NCI-H82 treated with DMSO at 0.1 percent for 48 hours (cell line): ENCODE measurements at regions not wholly inside any gene's neighbourhood (a gene's known extent, or its start where the extent isn't known, plus 50 kb on each side); places are given as distances from the start of the nearest gene placed in this dataset.

Experiments
- DNase-seq: peaks from one replicate; lab custom pipeline; 2025; ENCODE audit not compliant: unreplicated experiment; lab: John Stamatoyannopoulos, UW

- DNase-seq: no peak
These were observed 336.1 kb upstream of the ADAMTSL1 start for GRCh38 chr9:18137815-18138214.

GRCh38 chr9:18138656-18139055 lies 335.3 kb upstream of the ADAMTSL1 start:
- DNase-seq: no peak

GRCh38 chr9:18141681-18142080 lies 332.3 kb upstream of the ADAMTSL1 start:
- no peak for DNase-seq

- no peak for DNase-seq
These were observed 330.7 kb upstream of the ADAMTSL1 start for GRCh38 chr9:18143073-18143745.

DNA sequence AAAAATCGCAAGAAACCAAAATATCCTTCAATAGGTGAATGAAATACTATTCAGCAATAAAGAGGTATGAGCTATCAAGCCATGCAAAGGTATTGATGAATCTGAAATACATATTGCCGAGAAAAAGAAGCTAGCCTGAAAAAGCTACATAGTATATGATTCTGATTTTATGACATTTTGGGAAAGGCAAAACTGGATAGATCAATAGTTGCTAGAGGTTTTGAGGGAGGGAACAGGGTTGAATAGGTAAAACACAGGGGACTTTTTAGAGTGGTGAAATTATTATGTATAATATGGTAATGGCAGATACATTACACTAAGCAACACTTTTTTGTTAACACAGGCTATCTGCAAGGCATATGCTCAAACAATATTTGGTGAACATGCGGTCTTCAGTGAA lies 327.6 kb upstream of the ADAMTSL1 start:
- DNase-seq: no peak

GRCh38 chr9:18149471-18150011 lies 324.4 kb upstream of the ADAMTSL1 start:
- DNase-seq: no peak

DNA sequence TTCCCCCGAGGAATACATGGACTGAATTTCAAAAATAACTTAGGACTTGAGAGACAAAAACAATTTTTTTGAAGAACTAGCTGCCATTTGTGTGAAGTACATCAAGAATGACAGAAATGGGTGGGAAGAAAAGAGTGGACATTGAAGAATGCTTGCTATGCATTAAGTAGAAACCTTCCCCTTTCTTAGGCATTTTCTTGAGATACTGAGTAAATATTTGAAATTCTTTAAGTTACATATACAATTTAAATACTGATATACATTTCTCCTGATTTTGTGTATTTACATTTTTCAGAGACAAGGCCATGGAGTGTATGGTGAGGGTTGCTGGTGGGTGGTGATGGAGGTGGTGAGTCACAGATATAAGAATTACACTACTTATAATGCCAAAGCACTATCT lies 319.3 kb upstream of the ADAMTSL1 start:
- DNase-seq: no peak

GRCh38 chr9:18159254-18159653 lies 314.7 kb upstream of the ADAMTSL1 start:
- DNase-seq: no peak

DNA sequence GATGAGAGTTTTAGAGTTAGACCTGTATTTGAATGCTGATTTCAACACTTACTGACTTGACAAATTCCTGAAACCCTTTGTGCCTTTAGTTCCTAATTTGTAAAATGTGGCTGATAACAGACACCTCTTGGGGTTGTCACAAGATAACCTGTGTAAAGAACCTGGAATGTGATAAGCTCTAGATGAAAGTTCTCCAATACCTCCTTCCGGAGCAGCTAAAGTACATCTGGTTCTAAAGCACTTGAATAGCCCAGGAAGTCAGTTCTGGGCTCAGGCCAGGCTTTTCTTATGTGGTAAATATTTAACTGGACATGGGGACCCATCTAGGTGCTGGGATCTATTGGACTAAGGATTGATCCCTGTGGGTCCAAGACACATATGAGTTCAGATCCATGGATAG lies 310.8 kb upstream of the ADAMTSL1 start:
- no peak for DNase-seq

GRCh38 chr9:18167733-18168132 lies 306.2 kb upstream of the ADAMTSL1 start:
- DNase-seq: no peak

DNA sequence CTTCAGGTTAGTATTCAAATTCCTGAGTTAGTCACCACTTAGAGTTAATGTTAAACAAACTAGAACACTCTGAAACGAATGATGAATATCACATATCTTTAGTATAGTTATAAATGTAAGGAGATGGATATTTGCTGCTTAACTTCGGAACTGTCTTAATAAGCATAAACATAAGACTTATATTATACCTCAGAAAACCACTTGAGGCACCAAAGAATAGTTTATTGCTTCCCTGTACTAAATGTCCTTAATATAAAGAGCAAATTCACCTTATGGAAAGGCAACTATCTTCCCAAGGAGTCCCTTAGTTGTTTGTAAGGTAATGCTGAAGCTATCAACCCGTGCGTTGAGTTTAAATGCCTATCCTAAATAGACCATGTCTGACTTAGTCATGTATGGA lies 300.0 kb upstream of the ADAMTSL1 start:
- DNase-seq: no peak

- DNase-seq: no peak
These were observed 291.3 kb upstream of the ADAMTSL1 start for GRCh38 chr9:18182636-18183035.

- no peak for DNase-seq
These were observed 290.0 kb upstream of the ADAMTSL1 start for GRCh38 chr9:18183974-18184373.

DNA sequence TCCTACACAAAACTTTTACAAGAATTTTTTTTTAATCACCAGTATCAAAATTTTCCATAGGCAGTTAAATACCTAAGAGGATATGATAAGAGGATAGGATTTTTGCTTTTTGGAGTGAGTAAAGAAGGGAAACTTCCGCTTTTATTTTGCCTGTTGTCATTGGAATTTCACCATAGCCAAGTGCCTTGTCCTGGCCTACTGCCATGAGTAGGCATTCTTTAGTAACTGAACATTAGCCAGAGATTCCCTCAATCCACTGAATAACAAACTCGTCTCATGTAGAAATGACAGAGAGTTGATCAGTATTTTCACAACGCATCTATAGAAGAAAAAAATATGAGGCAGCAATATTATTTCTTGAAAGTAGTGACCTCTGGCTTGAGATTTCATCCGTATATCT lies 289.6 kb upstream of the ADAMTSL1 start:
- no peak for DNase-seq

DNA sequence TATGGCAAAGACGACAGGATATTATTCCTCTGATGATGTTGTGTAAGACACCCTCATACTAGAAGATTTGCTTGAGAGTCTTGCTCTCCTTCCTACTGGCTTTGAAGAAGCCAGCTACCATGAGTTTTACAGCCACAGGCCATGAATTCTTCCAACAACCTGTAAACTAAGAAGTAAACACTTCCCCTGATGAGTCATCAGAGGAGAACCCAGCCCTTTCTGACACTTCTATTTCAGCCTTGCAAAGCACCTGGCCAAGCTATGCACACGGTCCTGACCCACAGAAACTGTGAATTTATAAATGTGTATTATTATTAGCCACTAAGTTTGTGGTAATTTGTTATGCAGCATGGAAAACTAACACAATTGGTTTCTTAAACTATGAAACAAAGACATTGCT lies 288.8 kb upstream of the ADAMTSL1 start:
- DNase-seq: no peak

- no peak for DNase-seq
These were observed 285.0 kb upstream of the ADAMTSL1 start for GRCh38 chr9:18188971-18189370.

DNA sequence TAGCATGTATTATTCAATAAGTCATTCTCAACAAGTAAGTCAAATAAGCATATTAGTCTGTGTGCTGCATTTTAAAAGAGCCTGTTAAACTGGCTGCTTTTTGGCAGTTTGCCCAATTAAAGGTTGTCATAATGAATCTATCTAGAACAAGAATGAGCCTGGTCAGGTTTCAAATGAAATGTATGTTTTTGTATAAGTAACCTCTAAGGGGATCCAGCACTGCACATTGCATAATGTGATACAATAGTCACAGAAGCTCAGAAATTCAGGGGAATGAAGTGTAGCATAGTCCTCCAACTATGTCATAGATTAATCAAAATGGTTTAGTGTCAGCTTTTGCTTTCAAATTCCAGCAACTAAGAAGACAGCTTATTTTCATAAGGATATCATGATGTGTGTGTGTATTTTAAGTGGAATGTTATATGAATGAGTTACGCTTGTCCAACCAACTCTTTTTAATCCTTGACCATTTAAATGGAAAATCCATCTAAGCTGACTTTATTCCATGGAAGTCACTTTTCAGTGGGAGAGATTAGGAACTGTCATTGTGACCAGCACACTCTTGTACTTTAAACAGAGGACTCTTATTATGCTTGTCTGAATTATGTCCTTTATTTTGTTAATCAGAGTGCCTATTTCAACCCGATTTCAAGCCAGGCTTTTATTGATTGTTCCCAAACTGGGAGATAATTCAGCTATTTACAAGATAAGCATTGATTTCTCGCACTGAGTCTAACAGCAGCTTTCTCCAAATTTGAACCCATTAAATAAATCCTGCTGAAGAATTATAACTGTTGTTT lies 283.9 kb upstream of the ADAMTSL1 start:
- no peak for DNase-seq

DNA sequence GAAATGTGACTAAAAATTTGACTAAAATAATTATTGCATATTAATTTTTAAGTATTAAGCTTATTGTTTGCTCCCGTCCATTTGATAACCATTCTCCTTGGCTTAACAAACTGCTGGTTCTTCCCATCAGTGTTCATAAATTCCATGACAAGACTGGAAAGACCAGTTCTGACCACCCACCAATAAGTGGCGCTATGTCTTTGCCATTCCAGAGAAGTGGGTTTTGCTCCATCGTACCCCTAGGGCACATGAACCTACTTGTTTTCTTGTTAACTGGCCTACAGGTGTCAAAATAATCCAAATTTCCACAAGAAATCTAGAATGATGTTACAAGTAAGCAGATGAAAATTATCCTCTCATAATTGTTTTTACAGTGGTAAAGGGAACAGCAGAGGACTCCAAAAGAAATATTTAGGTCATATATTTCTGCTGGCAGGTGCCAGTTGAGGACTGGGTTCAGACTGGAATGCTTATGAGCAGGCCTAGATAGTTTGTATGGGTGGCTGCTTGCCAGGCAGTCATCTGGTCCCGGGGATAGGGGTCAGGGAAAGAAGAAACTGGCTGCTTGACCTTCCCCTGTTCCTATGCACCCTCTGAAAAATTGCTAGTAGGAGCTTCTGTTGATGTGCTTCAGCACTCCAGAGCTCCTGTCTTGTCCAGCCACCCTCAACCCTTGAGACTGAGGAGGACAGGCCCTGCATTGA lies 283.1 kb upstream of the ADAMTSL1 start:
- DNase-seq: no peak

- no peak for DNase-seq
These were observed 279.6 kb upstream of the ADAMTSL1 start for GRCh38 chr9:18194316-18194715.

DNA sequence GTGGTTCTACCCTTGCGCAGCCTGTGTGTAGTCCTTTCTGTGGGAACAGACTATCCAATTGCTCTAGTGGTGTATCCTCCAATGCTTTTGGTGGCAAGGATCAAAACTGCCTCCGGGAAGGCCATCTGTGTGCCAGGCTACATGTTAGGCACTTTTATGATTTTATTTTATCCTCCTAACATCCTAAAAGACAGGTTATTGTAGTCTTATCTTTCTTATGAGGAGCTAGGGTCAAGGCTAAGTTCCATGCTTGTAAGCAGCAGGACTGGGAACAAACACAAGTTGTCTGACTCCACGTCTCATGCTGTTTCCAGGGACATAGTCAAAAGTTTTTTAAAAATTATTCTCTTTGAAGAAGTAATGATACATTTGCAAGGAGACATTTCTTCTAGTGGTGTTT lies 278.7 kb upstream of the ADAMTSL1 start:
- DNase-seq: no peak

GRCh38 chr9:18202924-18203323 lies 271.0 kb upstream of the ADAMTSL1 start:
- no peak for DNase-seq

DNA sequence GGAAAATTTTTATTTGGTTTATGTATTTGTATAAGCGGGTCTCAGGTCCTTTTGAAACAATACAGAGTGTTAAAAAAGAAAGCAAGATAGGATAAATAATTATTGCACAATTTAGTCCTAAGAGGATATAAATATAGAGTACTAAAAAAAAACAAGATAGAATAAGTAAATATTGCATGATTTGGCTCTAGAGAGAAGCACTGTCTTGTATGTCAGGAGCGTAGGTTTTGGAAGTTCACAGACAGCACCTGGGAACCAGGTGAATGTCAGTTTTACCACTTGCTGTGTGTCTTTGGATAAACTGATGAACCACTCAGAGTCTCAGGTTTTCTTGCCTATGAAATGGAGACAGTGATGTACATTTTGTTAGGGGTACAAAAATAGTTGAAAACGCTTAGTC lies 266.2 kb upstream of the ADAMTSL1 start:
- DNase-seq: no peak
